ENCODE measurements at regions not wholly inside any gene's neighbourhood (a gene's known extent, or its start where the extent isn't known, plus 50 kb on each side); places are given as distances from the start of the nearest gene placed in this dataset.
A peak's percentile ranks its signal among the peaks of the same experiment; 100 is the strongest.

DNA sequence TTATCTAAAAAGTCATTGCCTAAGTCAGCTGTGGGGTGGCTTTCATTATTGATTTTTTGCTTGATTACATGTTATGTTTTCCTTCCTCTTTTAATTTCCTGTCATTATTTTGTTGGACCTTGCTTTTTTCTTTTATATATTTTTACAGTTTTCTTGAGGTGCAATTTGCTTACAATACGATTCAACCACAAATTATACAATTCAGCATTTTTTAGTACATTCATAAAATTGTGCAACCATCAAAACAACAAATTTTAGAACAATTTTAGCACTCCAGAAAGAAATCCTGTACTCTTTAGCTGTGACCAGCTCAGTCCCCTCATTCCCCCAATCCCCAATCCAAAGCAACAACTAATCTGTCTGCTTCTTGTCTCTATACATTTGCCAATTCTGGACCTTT is 608.9 kb downstream of the C6orf118 start (continued):
- TF ChIP-seq, protein P1, sequence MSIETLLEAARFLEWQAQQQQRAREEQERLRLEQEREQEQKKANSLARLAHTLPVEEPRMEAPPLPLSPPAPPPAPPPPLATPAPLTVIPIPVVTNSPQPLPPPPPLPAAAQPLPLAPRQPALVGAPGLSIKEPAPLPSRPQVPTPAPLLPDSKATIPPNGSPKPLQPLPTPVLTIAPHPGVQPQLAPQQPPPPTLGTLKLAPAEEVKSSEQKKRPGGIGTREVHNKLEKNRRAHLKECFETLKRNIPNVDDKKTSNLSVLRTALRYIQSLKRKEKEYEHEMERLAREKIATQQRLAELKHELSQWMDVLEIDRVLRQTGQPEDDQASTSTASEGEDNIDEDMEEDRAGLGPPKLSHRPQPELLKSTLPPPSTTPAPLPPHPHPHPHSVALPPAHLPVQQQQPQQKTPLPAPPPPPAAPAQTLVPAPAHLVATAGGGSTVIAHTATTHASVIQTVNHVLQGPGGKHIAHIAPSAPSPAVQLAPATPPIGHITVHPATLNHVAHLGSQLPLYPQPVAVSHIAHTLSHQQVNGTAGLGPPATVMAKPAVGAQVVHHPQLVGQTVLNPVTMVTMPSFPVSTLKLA (conservative IDR thresholded peaks at IDR 0.05) = no peak
- TF ChIP-seq HNRNPLL (IDR thresholded peaks at IDR 0.05; ENCODE audit: low read depth, low read length, poor library complexity, severe bottlenecking) (no peak), GATA2 (CRISPR knock-in tag; IDR thresholded peaks at IDR 0.05) (no peak), EWSR1 (IDR thresholded peaks at IDR 0.05; ENCODE audit: borderline replicate concordance, low read depth, partially characterized antibody) (no peak), MAFG (tag; conservative IDR thresholded peaks at IDR 0.05) (0 out of 2 replicates have a peak, but pooled peaks have one; percentile 14), ARID1B (IDR thresholded peaks at IDR 0.05) (no peak), SRF (CRISPR knock-in tag; IDR thresholded peaks at IDR 0.05) (no peak), LCOR (CRISPR knock-in tag; IDR thresholded peaks at IDR 0.05) (no peak), ZKSCAN8 (CRISPR knock-in tag; IDR thresholded peaks at IDR 0.05) (no peak), ARID2 (IDR thresholded peaks at IDR 0.05) (no peak), ZNF75A (CRISPR knock-in tag; IDR thresholded peaks at IDR 0.05) (no peak), ZNF23 (CRISPR knock-in tag; IDR thresholded peaks at IDR 0.05) (no peak)
- TF ChIP-seq, protein P2, sequence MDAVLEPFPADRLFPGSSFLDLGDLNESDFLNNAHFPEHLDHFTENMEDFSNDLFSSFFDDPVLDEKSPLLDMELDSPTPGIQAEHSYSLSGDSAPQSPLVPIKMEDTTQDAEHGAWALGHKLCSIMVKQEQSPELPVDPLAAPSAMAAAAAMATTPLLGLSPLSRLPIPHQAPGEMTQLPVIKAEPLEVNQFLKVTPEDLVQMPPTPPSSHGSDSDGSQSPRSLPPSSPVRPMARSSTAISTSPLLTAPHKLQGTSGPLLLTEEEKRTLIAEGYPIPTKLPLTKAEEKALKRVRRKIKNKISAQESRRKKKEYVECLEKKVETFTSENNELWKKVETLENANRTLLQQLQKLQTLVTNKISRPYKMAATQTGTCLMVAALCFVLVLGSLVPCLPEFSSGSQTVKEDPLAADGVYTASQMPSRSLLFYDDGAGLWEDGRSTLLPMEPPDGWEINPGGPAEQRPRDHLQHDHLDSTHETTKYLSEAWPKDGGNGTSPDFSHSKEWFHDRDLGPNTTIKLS (IDR thresholded peaks at IDR 0.05; ENCODE audit: borderline replicate concordance, low read depth) = no peak
- TF ChIP-seq, protein P3, sequence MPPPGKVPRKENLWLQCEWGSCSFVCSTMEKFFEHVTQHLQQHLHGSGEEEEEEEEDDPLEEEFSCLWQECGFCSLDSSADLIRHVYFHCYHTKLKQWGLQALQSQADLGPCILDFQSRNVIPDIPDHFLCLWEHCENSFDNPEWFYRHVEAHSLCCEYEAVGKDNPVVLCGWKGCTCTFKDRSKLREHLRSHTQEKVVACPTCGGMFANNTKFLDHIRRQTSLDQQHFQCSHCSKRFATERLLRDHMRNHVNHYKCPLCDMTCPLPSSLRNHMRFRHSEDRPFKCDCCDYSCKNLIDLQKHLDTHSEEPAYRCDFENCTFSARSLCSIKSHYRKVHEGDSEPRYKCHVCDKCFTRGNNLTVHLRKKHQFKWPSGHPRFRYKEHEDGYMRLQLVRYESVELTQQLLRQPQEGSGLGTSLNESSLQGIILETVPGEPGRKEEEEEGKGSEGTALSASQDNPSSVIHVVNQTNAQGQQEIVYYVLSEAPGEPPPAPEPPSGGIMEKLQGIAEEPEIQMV (tag; conservative IDR thresholded peaks at IDR 0.05; ENCODE audit: low read depth) = no peak

Data from K562 (cell line).